OCI-LY7 (cell line): ENCODE measurements at regions not wholly inside any gene's neighbourhood (a gene's known extent, or its start where the extent isn't known, plus 50 kb on each side); places are given as distances from the start of the nearest gene placed in this dataset.

Experiments used
- BruUV-seq: library from RNA; stranded (reverse); fragments of 400-500 nt; replicated peaks from 2 replicates; lab custom pipeline; 2021; lab: Mats Ljungman, UMichigan
- CTCF ChIA-PET: fragments of 300-600 bp; sonication (Branson Sonifier 250); formaldehyde crosslinking; loops from one replicate; lab custom pipeline; 2022; ENCODE audit warnings: antibody characterized with exemption; ENCODE audit not compliant: unreplicated experiment; lab: Charles Lee
- POLR2A ChIA-PET: fragments of 300-600 bp; sonication (Branson Sonifier 250); formaldehyde crosslinking; loops from one replicate; lab custom pipeline; 2022; ENCODE audit warnings: antibody characterized with exemption; lab: Charles Lee
- DNase-seq: peaks from one replicate; pipeline ENCODE4 v3.0.0-alpha.2; 2015; ENCODE audit warnings: low spot score
- H2AFZ ChIP-seq: fragments of 200-600 bp; sonication (generic), shearing (Covaris generic); 2 replicates; pipeline ENCODE4 v1.6.1; 2014; ENCODE audit warnings: mild to moderate bottlenecking, antibody characterized with exemption, low read length, moderate library complexity
- H3K27ac ChIP-seq: fragments of 200-600 bp; sonication (generic); 2 replicates; pipeline ENCODE4 v1.5.1; 2014; ENCODE audit warnings: mixed run types, low read depth, mild to moderate bottlenecking, moderate library complexity, low read length, inconsistent platforms; ENCODE audit not compliant: poor library complexity, severe bottlenecking
- H3K36me3 ChIP-seq: fragments of 200-600 bp; sonication (generic); 2 replicates; pipeline ENCODE4 v1.6.1; 2014; ENCODE audit warnings: mild to moderate bottlenecking, antibody characterized with exemption, low read length, moderate library complexity, mixed read lengths; ENCODE audit not compliant: insufficient read depth
- H3K4me1 ChIP-seq: fragments of 200-600 bp; sonication (generic); 2 replicates; pipeline ENCODE4 v1.5.1; 2014; ENCODE audit warnings: mild to moderate bottlenecking, low read length; ENCODE audit not compliant: insufficient read depth, poor library complexity, severe bottlenecking
- H3K4me2 ChIP-seq: fragments of 200-600 bp; sonication (generic); 2 replicates; pipeline ENCODE4 v1.6.1; 2014; ENCODE audit warnings: mild to moderate bottlenecking, low read length
- H3K4me3 ChIP-seq: fragments of 200-600 bp; sonication (generic); 2 replicates; pipeline ENCODE4 v1.5.1; 2014; ENCODE audit warnings: mild to moderate bottlenecking, low read depth, low read length; ENCODE audit not compliant: poor library complexity, severe bottlenecking
- H3K79me2 ChIP-seq: fragments of 200-600 bp; sonication (generic); 2 replicates; pipeline ENCODE4 v1.6.1; 2016; ENCODE audit warnings: low read depth, mild to moderate bottlenecking, low read length, moderate library complexity, mixed read lengths; ENCODE audit not compliant: insufficient read depth
- H3K9me2 ChIP-seq: fragments of 200-600 bp; sonication (generic); 2 replicates; pipeline ENCODE4 v1.6.1; 2016; ENCODE audit warnings: mild to moderate bottlenecking, low read length, mixed read lengths; ENCODE audit not compliant: insufficient read depth
- H3K9me3 ChIP-seq: fragments of 200-600 bp; sonication (generic); 2 replicates; pipeline ENCODE4 v1.6.1; 2014; ENCODE audit warnings: mild to moderate bottlenecking, mixed run types, low read length, mixed read lengths
- H4K20me1 ChIP-seq: fragments of 200-600 bp; sonication (generic); 2 replicates; pipeline ENCODE4 v1.6.1; 2014; ENCODE audit warnings: mild to moderate bottlenecking, antibody characterized with exemption, low read length, moderate library complexity, mixed read lengths; ENCODE audit not compliant: insufficient read depth
- CTCF ChIP-seq: fragments of 200-600 bp; sonication (generic); conservative IDR thresholded peaks from 2 replicates; pipeline ENCODE4 v1.5.1; 2014; ENCODE audit warnings: mild to moderate bottlenecking, antibody characterized with exemption, low read length, moderate library complexity, mixed read lengths
- EZH2phosphoT487 ChIP-seq: fragments of 200-600 bp; sonication (generic); IDR thresholded peaks from 2 replicates; pipeline ENCODE4 v1.6.1; 2018; ENCODE audit warnings: low read depth, borderline replicate concordance, mild to moderate bottlenecking, mixed run types, antibody characterized with exemption, low read length, moderate library complexity, mixed read lengths
- intact Hi-C: fragments of 100-400 bp; cut with micrococcal nuclease; formaldehyde crosslinking; loops from one replicate; pipeline ENCODE4 v1.10.0; 2022; ENCODE audit not compliant: unreplicated experiment

- CTCF ChIA-PET: no interaction called here
- no TSS peak for BruUV-seq
- intact Hi-C loops: no loop called here
- Histone ChIP-seq H3K36me3 (no peaks in the 10 kb centered on the region), H3K27ac (no peak overlapping the region), H3K4me1 (no peaks in the 10 kb centered on the region), H3K9me2 (no peaks in the 10 kb centered on the region), H4K20me1 (no peaks in the 10 kb centered on the region), H3K4me2 (no peak overlapping the region), H3K79me2 (no peaks in the 10 kb centered on the region), H3K4me3 (no peak overlapping the region), H3K9me3 (no peaks in the 10 kb centered on the region), H2AFZ (no peak overlapping the region)
- POLR2A ChIA-PET: no interaction called here
- DNase-seq: no peak
- TF ChIP-seq EZH2phosphoT487 (no peak), CTCF (no peak)
These were observed 52.5 kb upstream of the C9orf72 start for GRCh38 chr9:27625751-27626150.

GRCh38 chr9:27626244-27627187, 53.2 kb upstream of the C9orf72 start:
- Histone ChIP-seq H3K4me2 (no peak overlapping the region), H3K9me3 (no peaks in the 10 kb centered on the region), H2AFZ (no peak overlapping the region), H4K20me1 (no peaks in the 10 kb centered on the region), H3K4me3 (no peak overlapping the region), H3K27ac (no peak overlapping the region), H3K4me1 (no peaks in the 10 kb centered on the region), H3K36me3 (no peaks in the 10 kb centered on the region), H3K79me2 (no peaks in the 10 kb centered on the region), H3K9me2 (no peaks in the 10 kb centered on the region)
- BruUV-seq: no TSS peak
- TF ChIP-seq CTCF (no peak), EZH2phosphoT487 (no peak)
- ChIA-PET POLR2A (no interaction called here), CTCF (no interaction called here)
- no peak for DNase-seq
- intact Hi-C loops: no loop called here

GRCh38 chr9:27627188-27627564, 53.9 kb upstream of the C9orf72 start:
- H3K9me2 ChIP-seq: no peaks in the 10 kb centered on the region
- no TSS peak for BruUV-seq
- H3K4me2 ChIP-seq: no peak overlapping the region
- H4K20me1 ChIP-seq: no peaks in the 10 kb centered on the region
- no peak for DNase-seq
- no peaks in the 10 kb centered on the region for H3K9me3 ChIP-seq
- H3K4me3 ChIP-seq: no peak overlapping the region
- POLR2A ChIA-PET: no interaction called here
- no peak overlapping the region for H3K27ac ChIP-seq
- no peak overlapping the region for H2AFZ ChIP-seq
- no peaks in the 10 kb centered on the region for H3K79me2 ChIP-seq
- H3K36me3 ChIP-seq: no peaks in the 10 kb centered on the region
- CTCF ChIA-PET: no interaction called here
- TF ChIP-seq CTCF (no peak), EZH2phosphoT487 (no peak)
- H3K4me1 ChIP-seq: no peaks in the 10 kb centered on the region
- intact Hi-C loops: no loop called here
